ENCODE measurements at regions not wholly inside any gene's neighbourhood (a gene's known extent, or its start where the extent isn't known, plus 50 kb on each side); places are given as distances from the start of the nearest gene placed in this dataset.

DNA sequence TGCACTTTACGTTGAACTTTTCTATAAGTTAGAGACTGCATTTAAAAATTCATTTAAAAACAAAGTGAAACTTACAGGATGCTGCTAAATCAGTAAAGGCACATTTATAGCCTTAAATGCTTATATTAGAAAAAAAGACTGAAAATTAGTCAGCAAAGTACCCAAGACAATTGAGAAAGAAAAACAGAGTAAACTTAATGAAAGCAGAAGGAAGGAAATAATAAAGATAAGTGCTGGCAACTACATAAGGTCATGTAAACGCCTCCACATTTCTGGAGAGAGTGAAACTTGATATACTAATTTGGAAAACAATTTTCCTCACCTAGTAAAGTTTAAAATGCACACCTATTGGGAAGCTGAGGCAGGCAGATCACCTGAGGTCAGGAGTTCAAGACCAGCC is 58.2 kb upstream of the ACAN start:
- H3K27me3 ChIP-seq, result no peaks in the 10 kb centered on the region

DNA sequence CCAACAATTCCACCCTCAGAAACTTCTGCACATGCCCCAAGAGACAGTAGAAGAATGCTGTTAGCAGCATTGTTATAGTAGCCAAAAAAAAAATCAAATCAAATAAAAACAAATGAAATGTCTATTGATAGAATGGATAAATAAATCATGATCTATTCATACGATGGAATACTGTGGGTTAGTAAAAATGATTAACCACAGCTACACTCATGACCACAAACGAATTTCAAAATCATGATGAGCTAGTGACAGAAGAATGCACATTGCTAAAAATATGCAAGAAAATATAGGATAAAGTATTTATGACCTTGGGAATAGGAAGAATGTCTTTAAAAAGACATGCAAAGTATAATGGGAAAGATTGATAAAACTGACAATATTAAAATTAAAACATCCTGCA is 57.5 kb upstream of the ACAN start:
- TF ChIP-seq, protein P1, sequence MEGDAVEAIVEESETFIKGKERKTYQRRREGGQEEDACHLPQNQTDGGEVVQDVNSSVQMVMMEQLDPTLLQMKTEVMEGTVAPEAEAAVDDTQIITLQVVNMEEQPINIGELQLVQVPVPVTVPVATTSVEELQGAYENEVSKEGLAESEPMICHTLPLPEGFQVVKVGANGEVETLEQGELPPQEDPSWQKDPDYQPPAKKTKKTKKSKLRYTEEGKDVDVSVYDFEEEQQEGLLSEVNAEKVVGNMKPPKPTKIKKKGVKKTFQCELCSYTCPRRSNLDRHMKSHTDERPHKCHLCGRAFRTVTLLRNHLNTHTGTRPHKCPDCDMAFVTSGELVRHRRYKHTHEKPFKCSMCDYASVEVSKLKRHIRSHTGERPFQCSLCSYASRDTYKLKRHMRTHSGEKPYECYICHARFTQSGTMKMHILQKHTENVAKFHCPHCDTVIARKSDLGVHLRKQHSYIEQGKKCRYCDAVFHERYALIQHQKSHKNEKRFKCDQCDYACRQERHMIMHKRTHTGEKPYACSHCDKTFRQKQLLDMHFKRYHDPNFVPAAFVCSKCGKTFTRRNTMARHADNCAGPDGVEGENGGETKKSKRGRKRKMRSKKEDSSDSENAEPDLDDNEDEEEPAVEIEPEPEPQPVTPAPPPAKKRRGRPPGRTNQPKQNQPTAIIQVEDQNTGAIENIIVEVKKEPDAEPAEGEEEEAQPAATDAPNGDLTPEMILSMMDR (IDR thresholded peaks at IDR 0.05), result no peak
- TF ChIP-seq POLR2A (IDR thresholded peaks at IDR 0.05), result no peak
- H3K4me1 ChIP-seq, result no peaks in the 10 kb centered on the region
- DNase-seq, result no peak

More for the DNA sequence above, 58.2 kb upstream of the ACAN start:
- no peak for DNase-seq
- no peaks in the 10 kb centered on the region for H3K4me1 ChIP-seq
- TF ChIP-seq POLR2A (IDR thresholded peaks at IDR 0.05), result no peak
- TF ChIP-seq, protein P1 (IDR thresholded peaks at IDR 0.05), result no peak
- no peaks in the 10 kb centered on the region for H3K36me3 ChIP-seq
- no peak overlapping the region for H3K4me3 ChIP-seq
- no peaks in the 10 kb centered on the region for H3K9me3 ChIP-seq
- H3K27ac ChIP-seq, result no peak overlapping the region

DNA sequence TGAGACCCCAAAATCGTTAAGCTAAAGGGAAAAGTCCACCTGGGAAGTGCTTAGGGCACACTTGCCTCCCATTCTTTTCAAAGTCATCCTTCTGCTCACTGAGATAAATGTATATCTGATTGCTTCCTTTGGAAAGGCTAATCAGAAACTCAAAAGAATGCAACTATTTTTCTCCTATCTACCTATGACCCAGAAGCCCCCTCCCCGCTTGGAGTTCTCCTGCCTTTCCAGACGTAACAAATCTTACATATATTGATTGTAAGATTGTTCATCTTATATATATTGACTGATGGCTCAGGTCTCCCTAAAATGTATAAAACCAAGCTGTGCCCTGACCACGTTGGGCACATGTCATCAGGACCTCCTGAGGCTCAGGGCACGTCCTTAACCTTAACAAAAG is 56.8 kb upstream of the ACAN start:
- Histone ChIP-seq H3K27me3 (no peaks in the 10 kb centered on the region), H3K27ac (no peak overlapping the region), H3K9me3 (no peaks in the 10 kb centered on the region), H3K36me3 (no peaks in the 10 kb centered on the region), H3K4me1 (no peaks in the 10 kb centered on the region), H3K4me3 (no peak overlapping the region)
- DNase-seq, result no peak
- TF ChIP-seq POLR2A (IDR thresholded peaks at IDR 0.05), result no peak

More for the DNA sequence above, 57.5 kb upstream of the ACAN start:
- Histone ChIP-seq H3K36me3 (no peaks in the 10 kb centered on the region), H3K27me3 (no peaks in the 10 kb centered on the region), H3K4me3 (no peak overlapping the region), H3K27ac (no peak overlapping the region), H3K9me3 (no peaks in the 10 kb centered on the region)

DNA sequence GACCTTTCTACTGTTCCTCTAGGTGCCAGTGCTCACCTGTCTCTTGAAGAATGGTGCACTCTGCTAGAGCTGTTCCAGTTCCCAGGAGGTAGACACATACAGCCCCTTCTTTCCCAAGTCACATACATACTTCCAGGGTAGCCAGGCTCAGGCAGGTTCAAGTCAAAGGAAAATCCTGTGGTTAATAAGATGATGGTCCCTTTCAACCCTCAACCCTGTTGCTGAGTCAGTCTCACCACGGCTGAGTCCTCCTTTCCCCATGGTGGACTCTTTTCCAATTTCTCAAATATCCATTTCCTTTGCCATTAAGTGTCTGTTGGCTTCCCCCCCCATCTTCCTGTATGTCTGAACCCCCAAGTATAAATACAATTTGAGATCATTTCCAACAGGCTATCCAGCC is 56.1 kb upstream of the ACAN start:
- no peaks in the 10 kb centered on the region for H3K9me3 ChIP-seq
- H3K27ac ChIP-seq, result no peak overlapping the region
- no peaks in the 10 kb centered on the region for H3K36me3 ChIP-seq
- H3K27me3 ChIP-seq, result no peaks in the 10 kb centered on the region
- H3K4me3 ChIP-seq, result no peak overlapping the region
- TF ChIP-seq POLR2A (IDR thresholded peaks at IDR 0.05), result no peak
- TF ChIP-seq, protein P1 (IDR thresholded peaks at IDR 0.05), result no peak
- no peak for DNase-seq
- no peaks in the 10 kb centered on the region for H3K4me1 ChIP-seq

DNA sequence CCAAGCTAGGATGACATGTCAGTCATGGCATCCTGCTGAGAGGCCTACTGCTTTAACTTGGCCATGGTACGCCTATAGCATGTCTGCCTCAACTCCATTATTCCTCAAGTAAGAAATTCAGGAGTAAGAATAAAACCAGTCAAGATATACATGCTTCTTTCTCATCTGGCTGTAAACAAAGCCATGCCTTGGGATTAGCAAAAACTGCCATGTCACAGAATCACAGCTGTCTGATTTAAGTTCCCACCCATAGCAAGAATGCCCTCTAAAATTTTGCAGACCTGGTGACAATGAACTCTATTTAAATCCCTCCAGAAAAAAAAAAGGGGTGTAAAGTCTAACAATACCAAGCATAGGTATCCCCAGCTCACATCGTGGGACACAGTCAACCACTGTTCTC is 55.6 kb upstream of the ACAN start:
- H3K4me1 ChIP-seq, result no peaks in the 10 kb centered on the region
- no peak for TF ChIP-seq POLR2A (IDR thresholded peaks at IDR 0.05)
- TF ChIP-seq, protein P1 (IDR thresholded peaks at IDR 0.05), result no peak
- no peak overlapping the region for H3K27ac ChIP-seq
- H3K27me3 ChIP-seq, result no peaks in the 10 kb centered on the region
- H3K36me3 ChIP-seq, result no peaks in the 10 kb centered on the region
- H3K9me3 ChIP-seq, result no peaks in the 10 kb centered on the region
- no peak overlapping the region for H3K4me3 ChIP-seq
- DNase-seq, result no peak

DNA sequence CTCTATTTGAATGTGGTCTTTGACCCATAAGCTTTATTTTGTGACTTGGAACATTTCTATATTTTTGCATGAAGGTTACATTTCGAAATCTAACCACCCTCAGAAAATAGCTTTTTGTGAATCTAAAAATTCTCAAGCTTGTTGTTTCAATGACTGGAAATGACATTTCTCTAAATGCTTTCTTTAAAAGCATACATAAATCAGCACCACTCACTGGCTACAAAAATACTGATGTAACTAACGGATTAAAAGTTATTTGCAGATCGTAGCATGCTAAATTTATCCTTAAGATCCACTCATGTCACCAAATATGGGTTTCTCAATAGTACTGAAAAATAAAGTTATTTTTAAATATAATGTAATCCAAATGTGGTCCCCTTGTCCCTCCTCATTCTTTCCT is 55.2 kb upstream of the ACAN start:
- H3K4me1 ChIP-seq, result no peaks in the 10 kb centered on the region
- H3K27ac ChIP-seq, result no peak overlapping the region
- H3K9me3 ChIP-seq, result no peaks in the 10 kb centered on the region
- DNase-seq, result no peak
- H3K27me3 ChIP-seq, result no peaks in the 10 kb centered on the region
- H3K36me3 ChIP-seq, result no peaks in the 10 kb centered on the region
- no peak overlapping the region for H3K4me3 ChIP-seq
- no peak for TF ChIP-seq POLR2A (IDR thresholded peaks at IDR 0.05)
- TF ChIP-seq, protein P1 (IDR thresholded peaks at IDR 0.05), result no peak
